Activated naive CD4-positive, alpha-beta T cell treated with Interleukin-2 at 50 U/mL for 16 hours (primary cell): ENCODE measurements at regions not wholly inside any gene's neighbourhood (a gene's known extent, or its start where the extent isn't known, plus 50 kb on each side); places are given as distances from the start of the nearest gene placed in this dataset.

Source experiments
- DNase-seq: peaks from one replicate; pipeline ENCODE4 v3.0.0-alpha.2; 2020

- DNase-seq, result no peak
Observed at GRCh38 chr18:22545066-22545760, 127.5 kb upstream of the CTAGE1 start.

GRCh38 chr18:22546905-22547570, 129.3 kb upstream of the CTAGE1 start:
- DNase-seq, result no peak

GRCh38 chr18:22547807-22548561, 130.3 kb upstream of the CTAGE1 start:
- no peak for DNase-seq

- no peak for DNase-seq
Observed at GRCh38 chr18:22549260-22549937, 131.7 kb upstream of the CTAGE1 start.

- DNase-seq, result no peak
Observed at GRCh38 chr18:22550366-22550765, 132.7 kb upstream of the CTAGE1 start.

- DNase-seq, result no peak
Observed at GRCh38 chr18:22550861-22551260, 133.1 kb upstream of the CTAGE1 start.

- DNase-seq, result no peak
Observed at GRCh38 chr18:22551536-22552151, 133.9 kb upstream of the CTAGE1 start.

GRCh38 chr18:22552254-22552653, 134.5 kb upstream of the CTAGE1 start:
- no peak for DNase-seq

- no peak for DNase-seq
Observed at GRCh38 chr18:22552899-22553460, 135.3 kb upstream of the CTAGE1 start.

- DNase-seq, result no peak
Observed at GRCh38 chr18:22556222-22557167, 138.8 kb upstream of the CTAGE1 start.

GRCh38 chr18:22557168-22557941, 139.6 kb upstream of the CTAGE1 start:
- no peak for DNase-seq

- DNase-seq, result no peak
Observed at GRCh38 chr18:22558945-22559385, 141.2 kb upstream of the CTAGE1 start.

GRCh38 chr18:22559414-22560274, 141.9 kb upstream of the CTAGE1 start:
- peak; percentile 3 for DNase-seq

- DNase-seq, result no peak
Observed at GRCh38 chr18:22560275-22560610, 142.5 kb upstream of the CTAGE1 start.

GRCh38 chr18:22560797-22561196, 143.1 kb upstream of the CTAGE1 start:
- DNase-seq, result no peak

GRCh38 chr18:22563164-22563583, 145.5 kb upstream of the CTAGE1 start:
- DNase-seq, result no peak

- no peak for DNase-seq
Observed at GRCh38 chr18:22564036-22564435, 146.3 kb upstream of the CTAGE1 start.

- no peak for DNase-seq
Observed at GRCh38 chr18:22566703-22567420, 149.1 kb upstream of the CTAGE1 start.

GRCh38 chr18:22567794-22568193, 150.1 kb upstream of the CTAGE1 start:
- DNase-seq, result no peak
